Urinary bladder (tissue), 3 donors: ENCODE measurements at regions not wholly inside any gene's neighbourhood (a gene's known extent, or its start where the extent isn't known, plus 50 kb on each side); places are given as distances from the start of the nearest gene placed in this dataset.

Source experiments
- DNase-seq: peaks from one replicate; pipeline ENCODE4 v3.0.0-alpha.2; 2015; ENCODE audit errors: extremely low spot score
- H3K27ac ChIP-seq: one replicate; pipeline ENCODE4 v1.5.1; 2013; ENCODE audit warnings: low read depth, mild to moderate bottlenecking, moderate library complexity
- H3K36me3 ChIP-seq: one replicate; pipeline ENCODE4 v1.6.1; 2013; ENCODE audit warnings: mild to moderate bottlenecking, moderate library complexity; ENCODE audit not compliant: insufficient read depth
- H3K4me1 ChIP-seq: one replicate; pipeline ENCODE4 v1.6.1; 2013; ENCODE audit warnings: mild to moderate bottlenecking, moderate library complexity; ENCODE audit not compliant: insufficient read depth
- H3K4me3 ChIP-seq: one replicate; pipeline ENCODE4 v1.5.1; 2013; ENCODE audit warnings: low read depth, low read length
- WGBS: extraction: QIAGEN DNeasy Blood & Tissue Kit; methylation state at CpG from one replicate; pipeline ENCODE4 v1.1.7; 2013; 5-methylcytosine and 5-hydroxymethylcytosine counted together
- donor health status: healthy with polysubstance abuse.
- donor health status: healthy.

DNA sequence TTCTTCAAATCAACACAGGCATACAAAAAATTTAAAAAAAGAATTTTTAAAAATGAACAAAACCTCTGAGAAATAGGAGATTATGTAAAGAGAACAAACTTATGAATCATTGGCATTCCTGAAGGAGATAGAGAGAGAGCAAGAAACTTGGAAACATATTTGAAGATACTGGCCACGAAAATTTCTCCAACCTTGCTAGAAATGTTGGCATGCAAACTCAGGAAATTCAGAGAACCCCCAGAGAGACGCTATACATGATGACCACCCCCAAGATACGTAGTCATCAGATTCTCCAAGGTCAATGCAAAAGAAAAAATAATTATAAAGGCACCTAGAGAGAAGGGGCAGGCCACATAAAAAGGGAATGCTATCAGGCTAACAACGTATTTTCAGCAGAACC, 472.5 kb downstream of the MTRR start:
- no peak overlapping the region for H3K27ac ChIP-seq
- no peak overlapping the region for H3K4me3 ChIP-seq
- DNase-seq: no peak
- no peaks in the 10 kb centered on the region for H3K4me1 ChIP-seq
- no peaks in the 10 kb centered on the region for H3K36me3 ChIP-seq
- WGBS: 61% methylated on average over 4 of the region's 4 CpGs

DNA sequence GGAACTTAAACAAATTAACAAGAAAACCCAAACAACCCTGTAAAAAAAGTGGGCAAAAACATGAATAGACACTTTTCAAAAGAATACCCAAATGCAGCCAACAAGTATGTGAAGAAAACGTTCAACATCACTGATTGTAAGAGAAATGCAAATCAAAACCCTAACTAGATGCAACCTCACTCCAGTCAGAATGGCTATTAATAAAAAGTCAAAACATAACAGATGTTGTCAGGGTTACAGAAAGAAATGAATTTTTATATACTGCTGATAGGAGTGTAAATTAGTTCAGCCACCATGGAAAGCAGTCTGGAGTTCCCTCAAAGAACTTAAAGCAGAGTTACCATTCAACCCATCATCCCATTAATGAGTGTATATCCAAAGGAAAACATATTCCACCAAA, 479.0 kb downstream of the MTRR start:
- H3K27ac ChIP-seq: no peak overlapping the region
- H3K4me1 ChIP-seq: no peaks in the 10 kb centered on the region
- H3K4me3 ChIP-seq: no peak overlapping the region
- H3K36me3 ChIP-seq: no peaks in the 10 kb centered on the region
- DNase-seq: no peak
- 68% methylated on average over 1 of the region's 1 CpG for WGBS

DNA sequence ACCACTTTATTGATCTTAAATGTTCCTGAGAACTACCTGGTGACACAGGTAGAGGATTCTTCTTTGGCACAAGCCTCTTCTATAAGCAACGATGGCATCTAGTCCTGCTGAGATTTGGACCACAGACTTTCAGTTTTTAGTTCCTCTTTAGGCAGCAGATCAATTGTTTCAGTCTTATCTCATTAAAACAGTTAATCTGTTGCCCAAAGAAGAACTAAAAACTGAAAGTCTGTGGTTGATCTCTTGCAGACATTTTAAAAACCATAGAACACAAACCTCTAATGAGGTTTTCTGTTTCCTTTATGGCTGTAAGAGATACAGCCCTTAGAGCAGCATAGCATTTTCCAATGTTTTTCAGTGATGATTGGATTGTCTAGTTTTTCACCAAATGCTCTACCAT, 480.9 kb downstream of the MTRR start:
- no peak for DNase-seq
- no peaks in the 10 kb centered on the region for H3K4me1 ChIP-seq
- H3K36me3 ChIP-seq: no peaks in the 10 kb centered on the region
- H3K27ac ChIP-seq: no peak overlapping the region
- WGBS: 71% methylated on average over 1 of the region's 1 CpG
- H3K4me3 ChIP-seq: no peak overlapping the region

DNA sequence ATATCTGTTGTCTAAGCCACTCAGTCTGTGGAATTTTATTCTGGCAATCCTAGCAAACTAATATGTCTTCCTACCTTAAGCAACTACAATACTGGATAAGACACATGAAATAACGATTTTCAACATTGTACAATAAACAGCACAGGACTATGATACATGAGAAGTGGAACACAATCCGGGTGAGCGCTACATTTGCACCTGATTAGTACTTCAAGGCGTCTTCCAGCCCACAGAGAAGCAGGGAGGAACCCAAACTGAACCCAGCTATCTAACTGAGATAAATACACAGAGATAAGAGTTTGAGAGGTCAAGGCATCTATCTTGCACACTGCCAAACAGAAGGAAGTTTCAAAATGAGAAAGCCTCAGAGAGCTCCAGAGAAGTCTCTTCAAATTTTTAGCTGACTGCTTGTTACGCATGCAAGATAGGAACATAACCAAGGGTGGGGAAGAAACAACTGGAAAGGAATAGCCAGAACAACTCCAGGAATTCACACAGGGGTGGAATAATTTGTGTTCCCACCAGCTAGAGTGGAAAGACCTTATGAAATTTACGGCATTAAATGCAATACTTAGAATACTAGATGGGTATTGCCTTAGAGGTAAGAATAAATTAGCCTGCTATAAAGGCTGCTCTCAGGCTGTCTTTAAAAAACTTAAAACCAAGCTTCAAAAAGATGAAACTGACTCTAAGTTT, 481.8 kb downstream of the MTRR start:
- 72% methylated on average over 6 of the region's 6 CpGs for WGBS

DNA sequence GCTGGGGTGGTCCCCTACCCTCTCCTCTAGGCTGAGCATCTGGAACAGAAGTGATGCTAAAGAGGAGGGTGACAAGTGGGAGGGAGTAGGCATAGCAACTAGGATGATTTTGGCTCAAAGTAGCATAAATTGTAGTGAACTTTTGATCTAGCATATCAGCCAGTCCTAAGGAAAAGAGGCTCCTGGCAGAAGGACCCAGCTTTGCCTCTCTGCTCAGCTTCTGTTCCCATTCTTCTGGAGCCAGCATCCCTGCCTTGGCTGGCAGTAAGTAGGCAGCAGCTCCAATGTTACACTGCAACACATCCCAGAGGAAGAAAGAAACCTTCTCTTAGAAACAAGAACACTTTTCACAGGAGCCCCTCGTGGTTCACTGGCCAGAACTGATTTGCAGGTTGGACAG, 487.0 kb downstream of the MTRR start:
- 41% methylated on average over 1 of the region's 1 CpG for WGBS
- no peak for DNase-seq

More for the DNA sequence above, 481.8 kb downstream of the MTRR start:
- no peak for DNase-seq
- Histone ChIP-seq H3K4me3 (no peak overlapping the region), H3K36me3 (no peaks in the 10 kb centered on the region), H3K4me1 (no peaks in the 10 kb centered on the region), H3K27ac (no peak overlapping the region)

DNA sequence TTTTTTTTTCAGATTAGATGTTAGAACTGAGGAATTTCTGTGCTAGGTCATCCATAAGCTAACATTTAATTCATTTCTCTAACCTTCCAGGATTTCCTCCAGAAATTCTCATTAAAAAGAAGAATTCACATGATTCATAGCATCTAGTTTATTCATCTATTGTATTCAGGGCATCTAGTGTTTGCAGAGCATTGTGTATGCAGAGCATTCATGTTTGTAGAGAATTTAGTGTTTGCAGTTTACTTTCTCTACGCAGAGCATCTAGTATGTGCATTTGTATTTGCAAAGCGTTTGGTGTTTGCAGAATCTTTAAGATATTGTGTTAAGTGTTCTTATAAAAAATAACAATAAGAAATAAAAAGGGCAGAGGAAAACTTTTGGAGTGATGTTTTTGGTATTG, 491.1 kb downstream of the MTRR start:
- no peaks in the 10 kb centered on the region for H3K4me1 ChIP-seq
- no peak for DNase-seq
- 45% methylated on average over 2 of the region's 2 CpGs for WGBS
- H3K4me3 ChIP-seq: no peak overlapping the region
- no peaks in the 10 kb centered on the region for H3K36me3 ChIP-seq
- no peak overlapping the region for H3K27ac ChIP-seq

More for the DNA sequence above, 487.0 kb downstream of the MTRR start:
- Histone ChIP-seq H3K4me1 (no peaks in the 10 kb centered on the region), H3K27ac (no peak overlapping the region), H3K4me3 (no peak overlapping the region), H3K36me3 (no peaks in the 10 kb centered on the region)

DNA sequence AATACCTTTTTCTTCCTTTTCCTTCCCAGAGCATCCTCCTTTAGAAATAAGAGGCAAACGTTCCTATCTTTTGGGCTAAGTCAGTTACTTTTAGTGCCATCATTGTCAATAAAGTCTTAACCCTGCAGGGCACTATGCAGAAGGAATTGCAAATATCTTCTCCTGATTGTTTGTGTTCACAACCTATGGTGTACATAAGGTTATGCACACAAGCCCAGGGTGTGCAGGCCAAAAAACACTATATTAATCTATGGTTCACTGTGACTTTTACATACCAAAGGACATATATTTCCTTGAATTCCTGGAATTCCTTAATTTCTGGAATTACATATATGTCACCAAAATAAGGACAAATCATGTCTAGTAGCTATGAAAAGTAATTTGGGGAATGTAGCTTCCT, 493.5 kb downstream of the MTRR start:
- H3K4me1 ChIP-seq: no peaks in the 10 kb centered on the region
- no peak for DNase-seq
- H3K27ac ChIP-seq: no peak overlapping the region
- H3K4me3 ChIP-seq: no peak overlapping the region
- WGBS: 45% methylated on average over 1 of the region's 1 CpG
- no peaks in the 10 kb centered on the region for H3K36me3 ChIP-seq

DNA sequence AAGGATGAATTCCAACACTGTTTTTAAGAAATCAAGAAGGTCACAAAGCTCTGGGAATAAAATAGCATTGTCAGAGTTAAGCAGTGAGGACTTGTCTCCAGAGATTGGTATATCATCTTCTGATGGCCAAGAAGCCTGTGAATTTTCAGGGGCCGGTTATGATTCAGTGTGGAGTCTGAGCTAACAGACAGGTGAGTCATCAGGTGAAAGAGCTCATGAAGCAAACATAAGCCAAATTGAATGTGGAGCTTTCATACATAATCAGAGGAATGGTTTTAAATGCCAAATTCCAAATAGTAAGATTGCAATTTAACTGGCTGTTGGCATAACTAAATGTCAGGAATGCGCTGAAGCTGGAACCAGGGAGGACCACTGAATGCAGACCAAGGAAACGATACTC, 494.2 kb downstream of the MTRR start:
- no peak overlapping the region for H3K4me3 ChIP-seq
- no peaks in the 10 kb centered on the region for H3K4me1 ChIP-seq
- no peaks in the 10 kb centered on the region for H3K36me3 ChIP-seq
- DNase-seq: no peak
- H3K27ac ChIP-seq: no peak overlapping the region
- 92% methylated on average over 3 of the region's 3 CpGs for WGBS

DNA sequence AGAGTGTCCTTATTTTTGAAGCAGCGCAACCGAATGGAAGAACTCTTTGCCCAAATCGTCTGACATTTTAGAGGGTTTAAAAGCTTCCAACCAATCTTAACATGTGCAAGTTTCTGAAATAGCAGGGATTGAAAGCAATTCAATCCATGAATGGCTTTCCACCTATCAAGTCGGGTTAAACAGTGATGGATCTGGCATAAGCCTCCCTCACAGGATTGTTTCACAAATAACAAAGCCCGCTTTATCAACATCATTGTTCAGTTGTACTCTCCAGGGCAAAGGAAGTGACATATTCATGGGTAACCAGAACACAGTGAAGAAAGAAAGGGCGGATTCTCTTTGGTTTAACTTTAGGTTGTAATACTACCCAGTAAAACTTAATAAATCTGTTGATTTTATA, 497.3 kb downstream of the MTRR start:
- DNase-seq: no peak
- WGBS: 69% methylated on average over 6 of the region's 6 CpGs
- no peak overlapping the region for H3K4me3 ChIP-seq
- no peaks in the 10 kb centered on the region for H3K4me1 ChIP-seq
- no peaks in the 10 kb centered on the region for H3K36me3 ChIP-seq
- H3K27ac ChIP-seq: no peak overlapping the region

DNA sequence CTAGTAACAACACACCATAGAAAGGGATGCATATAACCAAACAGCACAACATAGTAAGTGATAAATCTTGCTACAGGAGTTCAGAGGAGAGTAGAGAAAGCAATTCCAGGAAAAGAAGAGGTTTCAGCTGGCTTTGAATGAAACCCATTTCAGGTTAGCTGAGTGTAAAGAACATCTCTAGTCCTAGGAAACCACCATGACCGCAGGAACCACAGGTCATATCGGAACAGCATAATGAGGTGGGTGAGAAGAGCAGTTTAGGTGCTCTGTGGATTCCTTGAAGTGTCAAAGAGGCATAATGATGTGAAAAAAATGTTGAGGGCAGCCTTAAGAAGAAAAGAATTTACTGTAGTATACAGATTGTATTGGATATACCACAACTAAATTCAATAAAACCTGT, 507.5 kb downstream of the MTRR start:
- WGBS: 68% methylated on average over 2 of the region's 2 CpGs
- DNase-seq: no peak
- H3K4me3 ChIP-seq: no peak overlapping the region
- no peaks in the 10 kb centered on the region for H3K36me3 ChIP-seq
- no peak overlapping the region for H3K27ac ChIP-seq
- no peaks in the 10 kb centered on the region for H3K4me1 ChIP-seq

DNA sequence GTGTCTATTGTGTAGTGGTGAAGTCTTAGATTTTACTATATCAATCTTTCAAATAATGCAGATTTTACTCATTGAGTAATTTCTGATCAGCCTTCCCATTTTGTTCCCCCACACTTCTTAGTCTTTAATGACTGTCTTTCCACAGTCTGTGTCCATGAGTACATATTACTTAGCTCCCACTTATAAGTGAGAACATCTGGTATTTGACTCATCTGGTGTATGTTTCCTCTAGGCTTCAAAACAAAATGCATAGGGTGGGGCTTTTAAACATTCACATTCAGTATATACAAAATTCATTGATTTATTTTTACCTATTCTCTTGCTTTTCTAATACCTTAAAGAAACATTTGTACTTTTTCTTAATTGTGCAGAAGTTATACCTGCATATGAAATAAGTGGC, 513.0 kb downstream of the MTRR start:
- H3K27ac ChIP-seq: no peak overlapping the region
- H3K4me1 ChIP-seq: no peaks in the 10 kb centered on the region
- no peak overlapping the region for H3K4me3 ChIP-seq
- H3K36me3 ChIP-seq: no peaks in the 10 kb centered on the region
- DNase-seq: no peak

DNA sequence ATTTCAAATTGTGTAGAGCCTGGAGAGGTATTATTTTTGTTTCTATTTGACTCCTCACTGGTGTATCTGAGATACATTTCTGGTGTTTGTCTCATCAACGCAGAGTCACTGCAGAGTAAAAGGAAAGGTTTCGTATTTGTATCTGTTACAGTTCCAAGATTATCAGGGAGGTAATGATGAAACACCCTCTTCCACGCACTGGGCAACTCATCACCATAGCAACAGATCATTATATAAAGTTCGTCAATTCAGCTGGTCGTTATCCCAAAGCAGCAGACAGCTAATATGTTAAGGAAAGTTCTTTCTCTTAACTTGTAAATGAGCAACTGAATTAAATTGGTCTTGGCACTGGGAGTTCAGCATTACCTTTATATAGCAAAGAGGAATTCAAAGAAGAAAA, 513.5 kb downstream of the MTRR start:
- 84% methylated on average over 5 of the region's 5 CpGs for WGBS
- DNase-seq: no peak
- Histone ChIP-seq H3K36me3 (no peaks in the 10 kb centered on the region), H3K4me3 (no peak overlapping the region), H3K4me1 (no peaks in the 10 kb centered on the region), H3K27ac (no peak overlapping the region)

DNA sequence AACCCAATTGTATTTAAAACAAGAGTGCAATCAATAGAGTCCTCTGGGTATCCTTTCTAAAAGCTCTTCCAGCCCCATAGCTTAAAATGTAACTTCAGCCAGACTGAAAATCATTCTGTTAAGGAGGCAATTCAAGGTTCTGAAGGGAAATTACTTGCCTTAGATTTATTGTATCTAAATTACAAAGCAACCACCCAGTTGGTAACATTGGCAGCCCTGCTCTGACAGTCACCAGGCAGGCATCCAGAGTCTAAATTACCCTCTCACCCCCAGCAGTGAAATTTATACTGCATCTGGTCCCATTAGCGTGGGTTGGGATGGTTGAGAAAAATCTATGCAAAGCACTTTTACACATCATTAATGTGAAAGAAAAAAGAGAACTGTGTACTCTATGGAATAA, 514.7 kb downstream of the MTRR start:
- H3K36me3 ChIP-seq: no peaks in the 10 kb centered on the region
- H3K4me3 ChIP-seq: no peak overlapping the region
- no peak for DNase-seq
- no peak overlapping the region for H3K27ac ChIP-seq
- H3K4me1 ChIP-seq: no peaks in the 10 kb centered on the region
- WGBS: 81% methylated on average over 1 of the region's 1 CpG

DNA sequence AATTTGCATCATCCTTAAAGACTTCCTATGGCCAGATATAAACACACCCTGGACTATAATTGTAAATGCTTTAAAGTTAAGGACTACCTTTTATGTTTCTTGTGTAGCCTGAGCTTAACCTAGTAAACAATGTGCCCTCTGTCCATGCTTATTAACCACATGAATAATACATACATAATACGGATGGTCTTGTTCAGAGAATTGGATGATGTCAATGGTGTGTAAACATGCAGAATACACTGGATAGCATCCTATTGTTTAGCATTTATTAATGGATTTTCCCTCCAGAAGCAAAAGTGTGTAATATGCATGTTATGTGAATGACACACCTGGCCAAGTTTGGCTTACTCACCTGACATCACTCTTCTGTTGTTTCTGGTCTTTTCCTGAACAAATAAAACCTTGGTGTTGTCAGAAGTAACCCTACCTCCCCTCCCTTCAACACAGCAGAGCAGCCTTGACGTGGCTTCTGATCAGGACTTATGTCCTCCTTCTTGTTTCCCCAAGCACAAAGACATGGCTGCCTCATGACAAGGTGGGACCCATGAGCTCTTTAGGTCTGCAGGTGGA, 517.9 kb downstream of the MTRR start:
- 86% methylated on average over 2 of the region's 2 CpGs for whole genome bisulfite sequencing
- DNase-seq: no peak

DNA sequence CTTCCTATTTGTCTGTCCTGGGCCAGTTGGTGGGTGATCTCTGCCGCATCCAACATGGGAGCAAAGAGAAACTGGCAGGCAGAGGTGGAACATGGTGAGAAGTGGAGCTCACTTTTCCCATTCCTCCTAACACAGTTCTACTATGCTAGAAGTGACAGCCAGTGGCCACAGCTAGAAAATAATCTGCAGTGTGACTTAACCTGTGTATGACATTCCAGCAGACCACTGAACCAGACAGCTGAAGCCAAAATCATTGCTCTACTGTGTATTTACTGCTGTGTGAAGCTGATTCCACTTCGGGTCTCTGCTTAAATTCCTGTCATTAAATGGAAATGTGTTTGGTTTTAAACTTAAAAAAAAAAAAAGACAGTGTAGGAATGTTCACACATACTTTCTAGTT, 523.0 kb downstream of the MTRR start:
- Histone ChIP-seq H3K27ac (no peak overlapping the region), H3K4me1 (no peaks in the 10 kb centered on the region), H3K4me3 (no peak overlapping the region), H3K36me3 (no peaks in the 10 kb centered on the region)
- no peak for DNase-seq
- 67% methylated on average over 2 of the region's 2 CpGs for WGBS

More for the DNA sequence above, 517.9 kb downstream of the MTRR start:
- Histone ChIP-seq H3K36me3 (no peaks in the 10 kb centered on the region), H3K4me3 (no peak overlapping the region), H3K4me1 (no peaks in the 10 kb centered on the region), H3K27ac (no peak overlapping the region)
